ENCODE measurements at regions not wholly inside any gene's neighbourhood (a gene's known extent, or its start where the extent isn't known, plus 50 kb on each side); places are given as distances from the start of the nearest gene placed in this dataset.

DNA sequence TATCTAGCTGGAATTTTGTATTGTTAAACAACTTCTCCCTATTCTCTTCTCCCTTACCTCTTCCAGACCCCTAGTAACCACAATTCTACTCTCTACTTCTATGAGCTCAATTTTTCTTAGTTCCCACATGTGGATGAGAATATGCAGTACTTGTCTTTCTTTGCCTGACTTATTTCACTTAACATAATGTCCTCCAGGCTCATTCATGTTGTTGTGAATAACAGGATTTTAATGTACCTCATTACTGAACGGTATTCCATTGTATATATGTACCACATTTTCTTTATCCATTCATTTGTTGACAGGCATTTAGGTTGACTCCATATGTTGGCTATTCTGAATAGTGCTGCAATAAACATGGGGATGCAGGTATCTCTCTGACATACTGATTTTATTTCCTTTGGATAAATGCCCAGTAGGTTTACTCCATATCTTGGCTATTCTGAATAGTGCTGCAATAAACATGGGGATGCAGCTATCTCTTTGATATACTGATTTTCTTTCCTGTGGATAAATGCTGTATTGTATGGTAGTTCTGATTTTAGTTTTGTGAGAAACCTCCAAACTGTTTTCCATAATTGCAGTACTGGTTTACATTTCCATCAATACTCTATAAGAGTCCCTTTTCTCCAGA lies 116.0 kb upstream of the INHBA start:
- TF ChIP-seq, protein P1, sequence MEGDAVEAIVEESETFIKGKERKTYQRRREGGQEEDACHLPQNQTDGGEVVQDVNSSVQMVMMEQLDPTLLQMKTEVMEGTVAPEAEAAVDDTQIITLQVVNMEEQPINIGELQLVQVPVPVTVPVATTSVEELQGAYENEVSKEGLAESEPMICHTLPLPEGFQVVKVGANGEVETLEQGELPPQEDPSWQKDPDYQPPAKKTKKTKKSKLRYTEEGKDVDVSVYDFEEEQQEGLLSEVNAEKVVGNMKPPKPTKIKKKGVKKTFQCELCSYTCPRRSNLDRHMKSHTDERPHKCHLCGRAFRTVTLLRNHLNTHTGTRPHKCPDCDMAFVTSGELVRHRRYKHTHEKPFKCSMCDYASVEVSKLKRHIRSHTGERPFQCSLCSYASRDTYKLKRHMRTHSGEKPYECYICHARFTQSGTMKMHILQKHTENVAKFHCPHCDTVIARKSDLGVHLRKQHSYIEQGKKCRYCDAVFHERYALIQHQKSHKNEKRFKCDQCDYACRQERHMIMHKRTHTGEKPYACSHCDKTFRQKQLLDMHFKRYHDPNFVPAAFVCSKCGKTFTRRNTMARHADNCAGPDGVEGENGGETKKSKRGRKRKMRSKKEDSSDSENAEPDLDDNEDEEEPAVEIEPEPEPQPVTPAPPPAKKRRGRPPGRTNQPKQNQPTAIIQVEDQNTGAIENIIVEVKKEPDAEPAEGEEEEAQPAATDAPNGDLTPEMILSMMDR (conservative IDR thresholded peaks at IDR 0.05; ENCODE audit: low read depth, low read length) = no peak
- no peak for DNase-seq (ENCODE audit: low read depth)
- H3K4me3 ChIP-seq (ENCODE audit: low read depth, low read length) = no peak overlapping the region

DNA sequence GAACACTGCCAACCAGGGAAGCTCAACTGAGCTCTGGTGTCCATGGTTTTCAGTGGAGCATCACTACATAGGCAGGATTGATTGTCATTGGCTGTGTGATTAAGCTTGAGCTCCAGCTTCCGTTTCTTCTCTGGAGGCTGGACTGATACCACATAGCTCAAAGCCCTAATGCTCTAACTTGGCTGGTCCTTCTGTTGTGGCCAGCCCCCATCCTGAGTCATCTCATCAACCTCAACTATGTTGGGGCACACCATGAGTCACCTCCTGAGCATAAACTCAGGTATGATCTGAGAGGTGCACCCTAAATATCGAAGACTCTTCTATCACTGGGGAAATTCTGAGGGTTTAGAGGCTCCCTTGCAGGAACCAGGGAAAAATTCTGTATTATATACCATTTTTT lies 114.5 kb upstream of the INHBA start:
- no peak overlapping the region for H3K4me3 ChIP-seq (ENCODE audit: low read depth, low read length)
- TF ChIP-seq, protein P1 (conservative IDR thresholded peaks at IDR 0.05; ENCODE audit: low read depth, low read length) = no peak
- DNase-seq (ENCODE audit: low read depth) = peak; percentile 44

DNA sequence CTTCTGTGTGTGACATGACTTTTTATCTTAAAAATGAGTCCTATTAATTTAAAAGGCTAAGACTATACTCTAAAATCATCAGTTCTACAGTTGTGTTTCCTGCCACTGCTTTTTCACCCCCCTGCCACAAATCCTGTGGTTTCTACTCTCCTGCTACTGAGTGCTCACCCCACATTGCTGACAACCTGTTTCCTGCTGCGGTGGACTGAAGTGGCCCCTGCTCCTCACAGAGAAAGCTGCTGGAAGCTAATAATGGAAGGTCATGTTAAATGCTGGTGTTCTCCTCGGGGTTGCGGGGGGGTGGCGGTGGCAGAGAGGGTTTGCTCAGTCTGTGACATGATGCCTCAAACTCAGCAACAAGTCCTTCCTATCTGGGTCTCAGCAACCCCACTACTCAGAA lies 113.2 kb upstream of the INHBA start:
- DNase-seq (ENCODE audit: low read depth) = peak; percentile 68
- TF ChIP-seq, protein P1 (conservative IDR thresholded peaks at IDR 0.05; ENCODE audit: low read depth, low read length) = no peak
- H3K4me3 ChIP-seq (ENCODE audit: low read depth, low read length) = no peak overlapping the region

DNA sequence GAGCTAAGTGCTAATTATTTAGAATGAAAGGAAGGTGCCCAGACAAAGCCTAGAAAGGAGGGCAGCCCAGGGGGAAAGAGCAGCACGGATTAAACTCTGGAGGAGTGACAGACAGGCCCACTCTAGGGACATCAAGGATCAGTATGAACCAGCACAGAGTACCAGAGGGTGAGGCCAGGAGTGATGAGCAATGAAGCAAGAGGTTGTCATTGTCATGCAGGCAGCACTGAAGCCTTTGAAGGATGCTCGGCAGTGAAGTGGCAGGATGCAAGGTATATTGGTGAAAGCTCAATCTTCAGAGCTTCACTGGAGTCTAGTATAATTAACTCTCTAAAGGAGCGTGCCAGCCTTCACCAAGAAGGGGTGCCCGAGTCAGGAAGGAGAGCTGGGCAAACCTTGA lies 112.0 kb upstream of the INHBA start:
- DNase-seq (ENCODE audit: low read depth) = no peak
- H3K4me3 ChIP-seq (ENCODE audit: low read depth, low read length) = no peak overlapping the region
- TF ChIP-seq, protein P1 (conservative IDR thresholded peaks at IDR 0.05; ENCODE audit: low read depth, low read length) = no peak

DNA sequence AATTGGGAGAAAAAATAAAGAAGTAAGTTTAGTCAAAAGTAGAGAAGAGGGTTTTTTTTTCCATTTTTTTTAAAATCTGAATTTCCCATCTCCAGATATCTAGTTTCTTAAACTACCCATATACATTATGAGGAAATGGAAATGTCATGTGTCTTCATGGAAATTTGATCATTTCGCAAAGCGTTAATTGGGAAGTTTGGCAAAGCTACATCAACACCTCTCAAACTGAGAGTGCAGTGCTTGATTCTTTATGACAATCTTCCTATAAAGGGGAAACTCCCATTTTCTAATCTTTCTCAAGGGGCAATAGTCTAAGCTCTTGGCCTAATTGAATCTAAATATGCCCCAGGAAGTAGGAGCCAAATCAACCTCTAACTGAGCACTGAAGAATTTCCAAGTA lies 110.4 kb upstream of the INHBA start:
- no peak overlapping the region for H3K4me3 ChIP-seq (ENCODE audit: low read depth, low read length)
- TF ChIP-seq, protein P1 (conservative IDR thresholded peaks at IDR 0.05; ENCODE audit: low read depth, low read length) = no peak
- no peak for DNase-seq (ENCODE audit: low read depth)

DNA sequence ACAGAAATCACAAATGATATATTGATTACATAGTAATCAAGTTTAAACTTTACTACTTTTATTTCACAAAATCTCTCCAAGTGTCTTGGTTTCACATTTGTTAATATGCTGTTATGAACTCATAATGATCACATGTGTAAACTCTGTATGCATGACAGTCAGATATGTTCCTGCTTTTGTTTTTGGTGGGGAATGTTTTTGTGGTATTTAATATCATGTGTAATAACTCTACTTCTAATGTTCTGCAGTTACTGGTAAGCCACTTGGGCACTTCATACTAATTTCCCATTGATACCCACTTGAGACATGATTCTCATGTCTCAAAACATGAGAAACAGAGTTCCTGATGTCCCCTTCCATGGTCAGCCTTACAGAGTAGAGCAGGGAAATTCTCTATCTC lies 109.1 kb upstream of the INHBA start:
- TF ChIP-seq, protein P1 (conservative IDR thresholded peaks at IDR 0.05; ENCODE audit: low read depth, low read length) = no peak
- DNase-seq (ENCODE audit: low read depth) = no peak
- H3K4me3 ChIP-seq (ENCODE audit: low read depth, low read length) = no peak overlapping the region

DNA sequence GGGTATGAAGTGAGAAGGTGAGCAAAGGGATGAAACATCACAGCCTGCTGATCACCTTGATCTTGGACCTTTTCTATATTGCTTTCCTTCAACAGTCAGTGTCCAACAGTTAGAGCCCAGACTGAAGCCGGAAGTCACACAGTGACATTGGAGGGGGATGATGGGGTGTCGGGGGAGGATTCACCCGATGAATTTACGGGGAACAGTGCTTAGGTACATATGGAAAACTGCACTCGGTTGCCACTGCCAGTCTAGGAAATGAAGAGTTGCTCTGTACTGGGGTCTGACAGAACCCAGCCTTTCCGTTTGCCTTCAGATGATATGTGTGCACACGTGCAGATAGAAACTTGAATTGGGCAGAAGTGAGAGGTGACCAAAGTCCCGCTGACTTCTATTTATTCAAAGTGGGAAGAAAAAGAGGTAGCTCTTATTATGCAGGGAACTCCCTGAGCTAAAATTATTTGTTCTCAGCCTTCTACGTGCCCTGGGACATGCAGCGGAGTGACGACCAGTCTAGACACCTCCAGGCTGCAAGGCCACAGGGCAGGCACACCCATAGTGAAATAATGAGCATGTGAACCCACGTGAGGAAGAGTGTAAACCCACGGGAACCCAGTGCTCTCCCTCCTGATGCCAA lies 107.2 kb upstream of the INHBA start:
- TF ChIP-seq, protein P1 (conservative IDR thresholded peaks at IDR 0.05; ENCODE audit: low read depth, low read length) = no peak
- DNase-seq (ENCODE audit: low read depth) = no peak

More for the DNA sequence above, 107.2 kb upstream of the INHBA start:
- no peak overlapping the region for H3K4me3 ChIP-seq (ENCODE audit: low read depth, low read length)
